Choroid plexus epithelial cell (primary cell): ENCODE measurements at regions not wholly inside any gene's neighbourhood (a gene's known extent, or its start where the extent isn't known, plus 50 kb on each side); places are given as distances from the start of the nearest gene placed in this dataset.
"Not testable (repeated sequence)": the region's sequence is repeated elsewhere in the genome, so short reads cannot be mapped to it uniquely, and the experiment has no call there.

Source experiments
- DNase-seq: peaks from one replicate; pipeline ENCODE4 v3.0.0-alpha.2; 2010; ENCODE audit warnings: low read depth
- H3K4me3 ChIP-seq: 2 replicates; pipeline ENCODE4 v1.5.1; 2011; ENCODE audit warnings: low read depth, mild to moderate bottlenecking, control low read depth, low read length, moderate library complexity
- TF ChIP-seq, protein P1 (sequence below): conservative IDR thresholded peaks from 2 replicates; pipeline ENCODE4 v1.5.1; 2011; ENCODE audit warnings: low read depth, mild to moderate bottlenecking, control low read depth, inconsistent platforms, low read length, moderate library complexity

GRCh38 chr13:59276436-59276835 lies 887.3 kb downstream of the DIAPH3 start:
- TF ChIP-seq, protein P1, sequence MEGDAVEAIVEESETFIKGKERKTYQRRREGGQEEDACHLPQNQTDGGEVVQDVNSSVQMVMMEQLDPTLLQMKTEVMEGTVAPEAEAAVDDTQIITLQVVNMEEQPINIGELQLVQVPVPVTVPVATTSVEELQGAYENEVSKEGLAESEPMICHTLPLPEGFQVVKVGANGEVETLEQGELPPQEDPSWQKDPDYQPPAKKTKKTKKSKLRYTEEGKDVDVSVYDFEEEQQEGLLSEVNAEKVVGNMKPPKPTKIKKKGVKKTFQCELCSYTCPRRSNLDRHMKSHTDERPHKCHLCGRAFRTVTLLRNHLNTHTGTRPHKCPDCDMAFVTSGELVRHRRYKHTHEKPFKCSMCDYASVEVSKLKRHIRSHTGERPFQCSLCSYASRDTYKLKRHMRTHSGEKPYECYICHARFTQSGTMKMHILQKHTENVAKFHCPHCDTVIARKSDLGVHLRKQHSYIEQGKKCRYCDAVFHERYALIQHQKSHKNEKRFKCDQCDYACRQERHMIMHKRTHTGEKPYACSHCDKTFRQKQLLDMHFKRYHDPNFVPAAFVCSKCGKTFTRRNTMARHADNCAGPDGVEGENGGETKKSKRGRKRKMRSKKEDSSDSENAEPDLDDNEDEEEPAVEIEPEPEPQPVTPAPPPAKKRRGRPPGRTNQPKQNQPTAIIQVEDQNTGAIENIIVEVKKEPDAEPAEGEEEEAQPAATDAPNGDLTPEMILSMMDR: no peak
- H3K4me3 ChIP-seq: no peak overlapping the region
- DNase-seq: peak; percentile 2

- no peak for DNase-seq
- TF ChIP-seq, protein P1: no peak
- no peak overlapping the region for H3K4me3 ChIP-seq
These were observed 886.6 kb downstream of the DIAPH3 start for GRCh38 chr13:59277106-59277505.

- DNase-seq: no peak
- TF ChIP-seq, protein P1: no peak
- H3K4me3 ChIP-seq: no peak overlapping the region
These were observed 884.7 kb downstream of the DIAPH3 start for GRCh38 chr13:59279028-59279427.

- TF ChIP-seq, protein P1: no peak
- no peak overlapping the region for H3K4me3 ChIP-seq
- DNase-seq: no peak
These were observed 884.2 kb downstream of the DIAPH3 start for GRCh38 chr13:59279576-59279975.

- no peak overlapping the region for H3K4me3 ChIP-seq
- TF ChIP-seq, protein P1: no peak
- no peak for DNase-seq
These were observed 883.4 kb downstream of the DIAPH3 start for GRCh38 chr13:59280297-59280696.

GRCh38 chr13:59281453-59281852 lies 882.3 kb downstream of the DIAPH3 start:
- DNase-seq: no peak
- TF ChIP-seq, protein P1: no peak
- H3K4me3 ChIP-seq: no peak overlapping the region

GRCh38 chr13:59292240-59292639 lies 871.5 kb downstream of the DIAPH3 start:
- H3K4me3 ChIP-seq, DNase-seq: not testable (repeated sequence)

GRCh38 chr13:59299584-59299983 lies 864.1 kb downstream of the DIAPH3 start:
- TF ChIP-seq, protein P1: no peak
- no peak overlapping the region for H3K4me3 ChIP-seq
- DNase-seq: no peak
